ENCODE measurements at regions not wholly inside any gene's neighbourhood (a gene's known extent, or its start where the extent isn't known, plus 50 kb on each side); places are given as distances from the start of the nearest gene placed in this dataset.

GRCh38 chr9:115171921-115172388 is 54.0 kb upstream of the TNC start:
- no peaks in the 10 kb centered on the region for H3K9me3 ChIP-seq
- no peak for TF ChIP-seq ATOH8 (CRISPR knock-in tag; IDR thresholded peaks at IDR 0.05; ENCODE audit: low read depth)
- TF ChIP-seq POLR2A (IDR thresholded peaks at IDR 0.05; ENCODE audit: low read length) = no peak
- no peak for TF ChIP-seq REST (IDR thresholded peaks at IDR 0.05)
- TF ChIP-seq RAD21 (conservative IDR thresholded peaks at IDR 0.05 in 1 of 2, IDR thresholded peaks at IDR 0.05 in 1 of 2) = no peak
- no peak for TF ChIP-seq RFX5 (IDR thresholded peaks at IDR 0.05)
- no peak for TF ChIP-seq PBX3 (IDR thresholded peaks at IDR 0.05)
- TF ChIP-seq POLR2AphosphoS2 (conservative IDR thresholded peaks at IDR 0.05; ENCODE audit: low read length) = no peak
- no peak for TF ChIP-seq CBX8 (IDR thresholded peaks at IDR 0.05)
- no peak for TF ChIP-seq MAFK (IDR thresholded peaks at IDR 0.05; ENCODE audit: partially characterized antibody)
- no peak for TF ChIP-seq FOXS1 (CRISPR knock-in tag; IDR thresholded peaks at IDR 0.05)
- no peak for TF ChIP-seq BCL3 (IDR thresholded peaks at IDR 0.05)
- no peak for TF ChIP-seq FOSB (CRISPR knock-in tag; IDR thresholded peaks at IDR 0.05)
- TF ChIP-seq MAZ (IDR thresholded peaks at IDR 0.05; ENCODE audit: borderline replicate concordance, low read depth, low read length) = no peak
- no peak for TF ChIP-seq HOXB13 (CRISPR knock-in tag; IDR thresholded peaks at IDR 0.05; ENCODE audit: low read depth)
- no peak for TF ChIP-seq GATA3 (IDR thresholded peaks at IDR 0.05; ENCODE audit: borderline replicate concordance)
- no peak for TF ChIP-seq MAX (IDR thresholded peaks at IDR 0.05)
- no peak for TF ChIP-seq KDM1A (IDR thresholded peaks at IDR 0.05; ENCODE audit: low read depth)
- 78% methylated on average over 3 of the region's 3 CpGs for WGBS (ENCODE audit: missing lambda C conversion rate)
- ATAC-seq (no peak), DNase-seq (ENCODE audit: low read depth in 1 of 2, low spot score in 1 of 2) (no peak), FAIRE-seq (no peak)
- ChIA-PET POLR2A (no interaction called here), CTCF (interaction anchor here (1.0 kb wide), 1 partner anchor 22 kb away, joined by 6 read pairs; no protein-coding TSS in a partner anchor)
- H3K4me2 ChIP-seq = no peak overlapping the region
- H3K4me1 ChIP-seq = peaks cover 16% of the 10 kb centered on the region
- no peak overlapping the region for H3K27ac ChIP-seq
- no peak overlapping the region for H3K4me3 ChIP-seq

- no peak for ATAC-seq
- H3K4me2 ChIP-seq = no peak overlapping the region
- no peak for DNase-seq (ENCODE audit: low read depth in 1 of 2, low spot score in 1 of 2)
- no peak overlapping the region for H3K27ac ChIP-seq
- POLR2A ChIA-PET = no interaction called here
- no peaks in the 10 kb centered on the region for H3K4me1 ChIP-seq
- CTCF ChIA-PET = interaction anchor here (0.9 to 1.0 kb wide), 2 partner anchors 21 to 57 kb away, joined by 3 to 4 read pairs; no protein-coding TSS in a partner anchor
- WGBS (ENCODE audit: missing lambda C conversion rate) = 95% methylated on average over 1 of the region's 1 CpG
- no peak for FAIRE-seq
- no peaks in the 10 kb centered on the region for H3K9me3 ChIP-seq
- H3K4me3 ChIP-seq = no peak overlapping the region
- TF ChIP-seq HES2 (IDR thresholded peaks at IDR 0.05) (no peak), ZNF302 (CRISPR knock-in tag; IDR thresholded peaks at IDR 0.05) (no peak), EHMT2 (IDR thresholded peaks at IDR 0.05; ENCODE audit: low read depth) (no peak), MYC (IDR thresholded peaks at IDR 0.05; ENCODE audit: borderline replicate concordance, low read length) (no peak), NPAS2 (CRISPR knock-in tag; IDR thresholded peaks at IDR 0.05; ENCODE audit: borderline replicate concordance) (no peak), MAZ (IDR thresholded peaks at IDR 0.05; ENCODE audit: borderline replicate concordance, low read depth, low read length) (no peak), BCL3 (IDR thresholded peaks at IDR 0.05) (no peak), TP53 (CRISPR knock-in tag; IDR thresholded peaks at IDR 0.05) (no peak), RFX5 (IDR thresholded peaks at IDR 0.05) (no peak), E2F6 (IDR thresholded peaks at IDR 0.05; ENCODE audit: borderline replicate concordance, low read depth) (no peak), ESRRA (IDR thresholded peaks at IDR 0.05; ENCODE audit: borderline replicate concordance, low read length) (no peak), FOXS1 (CRISPR knock-in tag; IDR thresholded peaks at IDR 0.05) (no peak), RARB (CRISPR knock-in tag; IDR thresholded peaks at IDR 0.05) (no peak), MAFK (IDR thresholded peaks at IDR 0.05; ENCODE audit: partially characterized antibody) (no peak), POLR2AphosphoS2 (conservative IDR thresholded peaks at IDR 0.05; ENCODE audit: low read length) (no peak), RAD21 (conservative IDR thresholded peaks at IDR 0.05 in 1 of 2, IDR thresholded peaks at IDR 0.05 in 1 of 2) (no peak), CEBPB (IDR thresholded peaks at IDR 0.05) (no peak)
These were observed 64.3 kb upstream of the TNC start for GRCh38 chr9:115182264-115182663.
